ENCODE measurements at regions not wholly inside any gene's neighbourhood (a gene's known extent, or its start where the extent isn't known, plus 50 kb on each side); places are given as distances from the start of the nearest gene placed in this dataset.

- TF ChIP-seq POLR2AphosphoS5 (IDR thresholded peaks at IDR 0.05; ENCODE audit: low read depth, low read length) (no peak), EZH2phosphoT487 (IDR thresholded peaks at IDR 0.05; ENCODE audit: borderline replicate concordance, low read depth) (no peak), CTCF (IDR thresholded peaks at IDR 0.05) (no peak), TAF1 (IDR thresholded peaks at IDR 0.05; ENCODE audit: borderline replicate concordance, low read depth, low read length) (no peak), MXI1 (IDR thresholded peaks at IDR 0.05; ENCODE audit: low read depth, low read length) (no peak), RAD21 (IDR thresholded peaks at IDR 0.05; ENCODE audit: low read length) (no peak), USF2 (IDR thresholded peaks at IDR 0.05; ENCODE audit: borderline replicate concordance, low read depth, low read length) (no peak), EP300 (IDR thresholded peaks at IDR 0.05; ENCODE audit: borderline replicate concordance in 1 of 2, low read depth in 1 of 2, low read length in 1 of 2) (no peak), TEAD4 (IDR thresholded peaks at IDR 0.05; ENCODE audit: borderline replicate concordance, insufficient read depth) (no peak), RCOR1 (IDR thresholded peaks at IDR 0.05; ENCODE audit: low read length) (no peak), CHD2 (IDR thresholded peaks at IDR 0.05; ENCODE audit: low read length, partially characterized antibody) (no peak)
- TF ChIP-seq, protein P1, sequence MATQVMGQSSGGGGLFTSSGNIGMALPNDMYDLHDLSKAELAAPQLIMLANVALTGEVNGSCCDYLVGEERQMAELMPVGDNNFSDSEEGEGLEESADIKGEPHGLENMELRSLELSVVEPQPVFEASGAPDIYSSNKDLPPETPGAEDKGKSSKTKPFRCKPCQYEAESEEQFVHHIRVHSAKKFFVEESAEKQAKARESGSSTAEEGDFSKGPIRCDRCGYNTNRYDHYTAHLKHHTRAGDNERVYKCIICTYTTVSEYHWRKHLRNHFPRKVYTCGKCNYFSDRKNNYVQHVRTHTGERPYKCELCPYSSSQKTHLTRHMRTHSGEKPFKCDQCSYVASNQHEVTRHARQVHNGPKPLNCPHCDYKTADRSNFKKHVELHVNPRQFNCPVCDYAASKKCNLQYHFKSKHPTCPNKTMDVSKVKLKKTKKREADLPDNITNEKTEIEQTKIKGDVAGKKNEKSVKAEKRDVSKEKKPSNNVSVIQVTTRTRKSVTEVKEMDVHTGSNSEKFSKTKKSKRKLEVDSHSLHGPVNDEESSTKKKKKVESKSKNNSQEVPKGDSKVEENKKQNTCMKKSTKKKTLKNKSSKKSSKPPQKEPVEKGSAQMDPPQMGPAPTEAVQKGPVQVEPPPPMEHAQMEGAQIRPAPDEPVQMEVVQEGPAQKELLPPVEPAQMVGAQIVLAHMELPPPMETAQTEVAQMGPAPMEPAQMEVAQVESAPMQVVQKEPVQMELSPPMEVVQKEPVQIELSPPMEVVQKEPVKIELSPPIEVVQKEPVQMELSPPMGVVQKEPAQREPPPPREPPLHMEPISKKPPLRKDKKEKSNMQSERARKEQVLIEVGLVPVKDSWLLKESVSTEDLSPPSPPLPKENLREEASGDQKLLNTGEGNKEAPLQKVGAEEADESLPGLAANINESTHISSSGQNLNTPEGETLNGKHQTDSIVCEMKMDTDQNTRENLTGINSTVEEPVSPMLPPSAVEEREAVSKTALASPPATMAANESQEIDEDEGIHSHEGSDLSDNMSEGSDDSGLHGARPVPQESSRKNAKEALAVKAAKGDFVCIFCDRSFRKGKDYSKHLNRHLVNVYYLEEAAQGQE (IDR thresholded peaks at IDR 0.05; ENCODE audit: low read depth, low read length) = no peak
- TF ChIP-seq, protein P2, sequence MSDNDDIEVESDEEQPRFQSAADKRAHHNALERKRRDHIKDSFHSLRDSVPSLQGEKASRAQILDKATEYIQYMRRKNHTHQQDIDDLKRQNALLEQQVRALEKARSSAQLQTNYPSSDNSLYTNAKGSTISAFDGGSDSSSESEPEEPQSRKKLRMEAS (IDR thresholded peaks at IDR 0.05; ENCODE audit: low read depth) = no peak
Measured at GRCh38 chr9:99743006-99743405, 78.7 kb upstream of the NR4A3 start.
